ENCODE measurements at regions not wholly inside any gene's neighbourhood (a gene's known extent, or its start where the extent isn't known, plus 50 kb on each side); places are given as distances from the start of the nearest gene placed in this dataset.

GRCh38 chr5:4079831-4080230 lies 484.2 kb downstream of the IRX1 start:
- no peak for DNase-seq (ENCODE audit: low read depth)

- DNase-seq (ENCODE audit: low read depth): no peak
These were observed 484.7 kb downstream of the IRX1 start for GRCh38 chr5:4080370-4080769.

GRCh38 chr5:4081059-4081458 lies 485.4 kb downstream of the IRX1 start:
- no peak for DNase-seq (ENCODE audit: low read depth)

- DNase-seq (ENCODE audit: low read depth): no peak
These were observed 485.8 kb downstream of the IRX1 start for GRCh38 chr5:4081466-4081865.

GRCh38 chr5:4082966-4083564 lies 487.4 kb downstream of the IRX1 start:
- DNase-seq (ENCODE audit: low read depth): no peak

GRCh38 chr5:4083591-4084337 lies 488.1 kb downstream of the IRX1 start:
- DNase-seq (ENCODE audit: low read depth): no peak

GRCh38 chr5:4086081-4086480 lies 490.4 kb downstream of the IRX1 start:
- no peak for DNase-seq (ENCODE audit: low read depth)

GRCh38 chr5:4087110-4087509 lies 491.5 kb downstream of the IRX1 start:
- no peak for DNase-seq (ENCODE audit: low read depth)

GRCh38 chr5:4089087-4089486 lies 493.5 kb downstream of the IRX1 start:
- no peak for DNase-seq (ENCODE audit: low read depth)

- DNase-seq (ENCODE audit: low read depth): no peak
These were observed 497.6 kb downstream of the IRX1 start for GRCh38 chr5:4093236-4093635.

GRCh38 chr5:4093970-4094369 lies 498.3 kb downstream of the IRX1 start:
- no peak for DNase-seq (ENCODE audit: low read depth)

- no peak for DNase-seq (ENCODE audit: low read depth)
These were observed 500.4 kb downstream of the IRX1 start for GRCh38 chr5:4095918-4096630.

- no peak for DNase-seq (ENCODE audit: low read depth)
These were observed 501.6 kb downstream of the IRX1 start for GRCh38 chr5:4097199-4097598.

- DNase-seq (ENCODE audit: low read depth): no peak
These were observed 502.6 kb downstream of the IRX1 start for GRCh38 chr5:4098226-4098625.

- no peak for DNase-seq (ENCODE audit: low read depth)
These were observed 503.8 kb downstream of the IRX1 start for GRCh38 chr5:4099386-4099785.

- no peak for DNase-seq (ENCODE audit: low read depth)
These were observed 505.1 kb downstream of the IRX1 start for GRCh38 chr5:4100739-4101138.

GRCh38 chr5:4101189-4101588 lies 505.6 kb downstream of the IRX1 start:
- no peak for DNase-seq (ENCODE audit: low read depth)

- no peak for DNase-seq (ENCODE audit: low read depth)
These were observed 509.4 kb downstream of the IRX1 start for GRCh38 chr5:4104831-4105597.

GRCh38 chr5:4108690-4109089 lies 513.1 kb downstream of the IRX1 start:
- no peak for DNase-seq (ENCODE audit: low read depth)

- peak; percentile 20 for DNase-seq (ENCODE audit: low read depth)
These were observed 517.8 kb downstream of the IRX1 start for GRCh38 chr5:4113426-4113825.

- no peak for DNase-seq (ENCODE audit: low read depth)
These were observed 518.3 kb downstream of the IRX1 start for GRCh38 chr5:4113905-4114304.

- no peak for DNase-seq (ENCODE audit: low read depth)
These were observed 518.8 kb downstream of the IRX1 start for GRCh38 chr5:4114452-4114851.

- no peak for DNase-seq (ENCODE audit: low read depth)
These were observed 521.2 kb downstream of the IRX1 start for GRCh38 chr5:4116834-4117233.
